ENCODE measurements at regions not wholly inside any gene's neighbourhood (a gene's known extent, or its start where the extent isn't known, plus 50 kb on each side); places are given as distances from the start of the nearest gene placed in this dataset.

- no peak overlapping the region for H3K4me2 ChIP-seq
- no peaks in the 10 kb centered on the region for H4K20me1 ChIP-seq
- H3K36me3 ChIP-seq, result no peaks in the 10 kb centered on the region
- no peaks in the 10 kb centered on the region for H3K27me3 ChIP-seq
- H3K9me3 ChIP-seq, result no peaks in the 10 kb centered on the region
- H3K4me3 ChIP-seq, result no peak overlapping the region
- H3K9ac ChIP-seq, result no peak overlapping the region
- TF ChIP-seq Cebpa-rat (IDR thresholded peaks at IDR 0.05), result no peak
- no peak overlapping the region for H3K27ac ChIP-seq
- H3K4me1 ChIP-seq, result no peaks in the 10 kb centered on the region
Measured at GRCh38 chr13:105607426-105607825, 928.0 kb downstream of the EFNB2 start.

- no peaks in the 10 kb centered on the region for H3K9me3 ChIP-seq
- no peak overlapping the region for H3K4me3 ChIP-seq
- no peaks in the 10 kb centered on the region for H3K36me3 ChIP-seq
- no peaks in the 10 kb centered on the region for H4K20me1 ChIP-seq
- H3K4me1 ChIP-seq, result no peaks in the 10 kb centered on the region
- TF ChIP-seq Cebpa-rat (IDR thresholded peaks at IDR 0.05), result no peak
- no peak overlapping the region for H3K27ac ChIP-seq
- H3K27me3 ChIP-seq, result no peaks in the 10 kb centered on the region
- H3K4me2 ChIP-seq, result no peak overlapping the region
- no peak overlapping the region for H3K9ac ChIP-seq
Measured at GRCh38 chr13:105607016-105607415, 928.4 kb downstream of the EFNB2 start.

- H3K4me1 ChIP-seq, result no peaks in the 10 kb centered on the region
- no peaks in the 10 kb centered on the region for H3K9me3 ChIP-seq
- no peak for TF ChIP-seq Cebpa-rat (IDR thresholded peaks at IDR 0.05)
- no peak overlapping the region for H3K4me2 ChIP-seq
- no peaks in the 10 kb centered on the region for H3K27me3 ChIP-seq
- no peak overlapping the region for H3K9ac ChIP-seq
- no peaks in the 10 kb centered on the region for H4K20me1 ChIP-seq
- no peaks in the 10 kb centered on the region for H3K36me3 ChIP-seq
- no peak overlapping the region for H3K4me3 ChIP-seq
- H3K27ac ChIP-seq, result no peak overlapping the region
Measured at GRCh38 chr13:105602956-105603670, 932.3 kb downstream of the EFNB2 start.

- no peaks in the 10 kb centered on the region for H3K36me3 ChIP-seq
- no peak for TF ChIP-seq Cebpa-rat (IDR thresholded peaks at IDR 0.05)
Measured at GRCh38 chr13:105599477-105600037, 935.9 kb downstream of the EFNB2 start.

GRCh38 chr13:105598529-105598928 is 936.9 kb downstream of the EFNB2 start:
- no peaks in the 10 kb centered on the region for H3K9me3 ChIP-seq

More at GRCh38 chr13:105599477-105600037, 935.9 kb downstream of the EFNB2 start:
- no peak overlapping the region for H3K4me2 ChIP-seq
- H3K4me1 ChIP-seq, result no peaks in the 10 kb centered on the region
- no peak overlapping the region for H3K27ac ChIP-seq
- H3K27me3 ChIP-seq, result no peaks in the 10 kb centered on the region
- H4K20me1 ChIP-seq, result no peaks in the 10 kb centered on the region
- H3K9ac ChIP-seq, result no peak overlapping the region
- H3K9me3 ChIP-seq, result no peaks in the 10 kb centered on the region
- no peak overlapping the region for H3K4me3 ChIP-seq

GRCh38 chr13:105597573-105597972 is 937.9 kb downstream of the EFNB2 start:
- Histone ChIP-seq H3K36me3 (no peaks in the 10 kb centered on the region), H3K4me1 (no peaks in the 10 kb centered on the region), H3K4me3 (no peak overlapping the region), H3K4me2 (no peak overlapping the region), H3K9ac (no peak overlapping the region), H3K27ac (no peak overlapping the region), H3K27me3 (no peaks in the 10 kb centered on the region), H4K20me1 (no peaks in the 10 kb centered on the region), H3K9me3 (no peaks in the 10 kb centered on the region)
- TF ChIP-seq Cebpa-rat (IDR thresholded peaks at IDR 0.05), result no peak

More at GRCh38 chr13:105598529-105598928, 936.9 kb downstream of the EFNB2 start:
- Histone ChIP-seq H3K9ac (no peak overlapping the region), H3K4me1 (no peaks in the 10 kb centered on the region), H3K36me3 (no peaks in the 10 kb centered on the region), H3K4me2 (no peak overlapping the region), H4K20me1 (no peaks in the 10 kb centered on the region), H3K27ac (no peak overlapping the region), H3K27me3 (no peaks in the 10 kb centered on the region), H3K4me3 (no peak overlapping the region)
- no peak for TF ChIP-seq Cebpa-rat (IDR thresholded peaks at IDR 0.05)

GRCh38 chr13:105595471-105595870 is 940.0 kb downstream of the EFNB2 start:
- no peak for TF ChIP-seq Cebpa-rat (IDR thresholded peaks at IDR 0.05)
- Histone ChIP-seq H3K27me3 (no peaks in the 10 kb centered on the region), H3K36me3 (no peaks in the 10 kb centered on the region), H3K4me3 (no peak overlapping the region), H4K20me1 (no peaks in the 10 kb centered on the region), H3K4me2 (no peak overlapping the region), H3K27ac (no peak overlapping the region), H3K9ac (no peak overlapping the region), H3K9me3 (no peaks in the 10 kb centered on the region), H3K4me1 (no peaks in the 10 kb centered on the region)

- Histone ChIP-seq H4K20me1 (no peaks in the 10 kb centered on the region), H3K4me1 (no peaks in the 10 kb centered on the region), H3K36me3 (no peaks in the 10 kb centered on the region), H3K9me3 (no peaks in the 10 kb centered on the region), H3K27ac (no peak overlapping the region), H3K4me3 (no peak overlapping the region), H3K27me3 (no peaks in the 10 kb centered on the region), H3K9ac (no peak overlapping the region), H3K4me2 (no peak overlapping the region)
- TF ChIP-seq Cebpa-rat (IDR thresholded peaks at IDR 0.05), result no peak
Measured at GRCh38 chr13:105591277-105591676, 944.2 kb downstream of the EFNB2 start.

- Histone ChIP-seq H3K9ac (no peak overlapping the region), H3K27ac (no peak overlapping the region), H3K36me3 (no peaks in the 10 kb centered on the region), H3K4me2 (no peak overlapping the region), H3K9me3 (no peaks in the 10 kb centered on the region), H4K20me1 (no peaks in the 10 kb centered on the region), H3K27me3 (no peaks in the 10 kb centered on the region), H3K4me1 (no peaks in the 10 kb centered on the region), H3K4me3 (no peak overlapping the region)
- TF ChIP-seq Cebpa-rat (IDR thresholded peaks at IDR 0.05), result no peak
Measured at GRCh38 chr13:105587786-105588185, 947.7 kb downstream of the EFNB2 start.

- TF ChIP-seq Cebpa-rat (IDR thresholded peaks at IDR 0.05), result no peak
- H3K27me3 ChIP-seq, result no peaks in the 10 kb centered on the region
- H3K27ac ChIP-seq, result no peak overlapping the region
- no peak overlapping the region for H3K4me3 ChIP-seq
- no peaks in the 10 kb centered on the region for H4K20me1 ChIP-seq
- H3K36me3 ChIP-seq, result no peaks in the 10 kb centered on the region
- peaks cover 4% of the 10 kb centered on the region for H3K9me3 ChIP-seq
- no peak overlapping the region for H3K9ac ChIP-seq
- H3K4me1 ChIP-seq, result no peaks in the 10 kb centered on the region
- H3K4me2 ChIP-seq, result no peak overlapping the region
Measured at GRCh38 chr13:105579821-105580710, 955.4 kb downstream of the EFNB2 start.
